IMR-90 (cell line): ENCODE measurements at regions not wholly inside any gene's neighbourhood (a gene's known extent, or its start where the extent isn't known, plus 50 kb on each side); places are given as distances from the start of the nearest gene placed in this dataset.

Experiments used
- ATAC-seq: fragments of 200-7000 bp; cut with Tn5 transposase; 2 replicates; pipeline ENCODE4 v1.9.1; 2020; ENCODE audit warnings: low read depth, mild to moderate bottlenecking, moderate library complexity
- BruUV-seq: library from RNA; stranded (reverse); fragments of 400-500 nt; replicated peaks from 2 replicates; lab custom pipeline; 2021; lab: Mats Ljungman, UMichigan
- CTCF ChIA-PET: fragments of 300-600 bp; formaldehyde crosslinking; extraction: SDS; loops from one replicate; lab custom pipeline; 2021; ENCODE audit warnings: antibody characterized with exemption; lab: Yijun Ruan, JAX
- POLR2A ChIA-PET: fragments of 300-600 bp; sonication (Branson Sonifier 250); formaldehyde crosslinking; loops from one replicate; lab custom pipeline; 2022; ENCODE audit warnings: antibody characterized with exemption; ENCODE audit not compliant: unreplicated experiment; lab: Charles Lee
- DNase-seq: peaks from one replicate; pipeline ENCODE4 v3.0.0; 2013
- H2AFZ ChIP-seq: replicated peaks from 2 replicates; pipeline ENCODE3; 2013; ENCODE audit warnings: low read length, mild to moderate bottlenecking; ENCODE audit not compliant: poor library complexity
- H2AK5ac ChIP-seq: 2 replicates; pipeline ENCODE4 v1.6.1; 2013; ENCODE audit warnings: low read depth, low read length, inconsistent platforms
- H2AK9ac ChIP-seq: replicated peaks from 2 replicates; pipeline ENCODE3; 2013; ENCODE audit warnings: mild to moderate bottlenecking, low read depth, low read length, moderate library complexity; ENCODE audit not compliant: poor library complexity
- H2BK120ac ChIP-seq: 2 replicates; pipeline ENCODE4 v1.6.1; 2013; ENCODE audit warnings: low read depth, low read length, inconsistent platforms
- H2BK15ac ChIP-seq: 3 replicates; pipeline ENCODE4 v1.6.1; 2013; ENCODE audit warnings: low read depth, low read length, inconsistent platforms
- H2BK20ac ChIP-seq: 2 replicates; pipeline ENCODE4 v1.6.1; 2013; ENCODE audit warnings: low read depth, mild to moderate bottlenecking, inconsistent platforms, low read length, moderate library complexity
- H2BK5ac ChIP-seq: 2 replicates; pipeline ENCODE4 v1.6.1; 2013; ENCODE audit warnings: mild to moderate bottlenecking, low read depth, low read length, inconsistent platforms; ENCODE audit not compliant: poor library complexity, severe bottlenecking
- H3K14ac ChIP-seq: replicated peaks from 2 replicates; pipeline ENCODE4 v1.6.1; 2013; ENCODE audit warnings: low read depth, low read length, inconsistent platforms
- H3K18ac ChIP-seq: 2 replicates; pipeline ENCODE4 v1.6.1; 2013; ENCODE audit warnings: low read depth, low read length, control low read depth
- H3K23ac ChIP-seq: 2 replicates; pipeline ENCODE4 v1.6.1; 2013; ENCODE audit warnings: low read depth, low read length, inconsistent platforms
- H3K27ac ChIP-seq: 2 replicates; pipeline ENCODE4 v1.5.1; 2013; ENCODE audit warnings: mild to moderate bottlenecking, control low read depth, low read length; ENCODE audit not compliant: insufficient read depth
- H3K27me3 ChIP-seq: 2 replicates; pipeline ENCODE4 v1.6.1; 2013; ENCODE audit warnings: low read length; ENCODE audit not compliant: control insufficient read depth, insufficient read depth
- H3K36me3 ChIP-seq: 2 replicates; pipeline ENCODE4 v1.6.1; 2013; ENCODE audit warnings: low read length, mixed read lengths; ENCODE audit not compliant: control insufficient read depth, insufficient read depth
- H3K4ac ChIP-seq: 2 replicates; pipeline ENCODE4 v1.6.1; 2013; ENCODE audit warnings: low read depth, low read length, inconsistent platforms
- H3K4me1 ChIP-seq: 2 replicates; pipeline ENCODE4 v1.6.1; 2013; ENCODE audit warnings: low read length, mixed read lengths; ENCODE audit not compliant: control insufficient read depth, insufficient read depth
- H3K4me2 ChIP-seq: 2 replicates; pipeline ENCODE4 v1.6.1; 2013; ENCODE audit warnings: low read depth, mild to moderate bottlenecking, control low read depth, low read length, moderate library complexity
- H3K4me3 ChIP-seq: 2 replicates; pipeline ENCODE4 v1.5.1; 2013; ENCODE audit warnings: low read depth, mild to moderate bottlenecking, control low read depth, low read length, moderate library complexity; ENCODE audit not compliant: insufficient read depth
- H3K56ac ChIP-seq: 2 replicates; pipeline ENCODE4 v1.6.1; 2013; ENCODE audit warnings: low read length, inconsistent platforms; ENCODE audit not compliant: insufficient read depth; ENCODE audit errors: extremely low read depth
- H3K79me1 ChIP-seq, 2 experiments: 2 replicates each; pipeline ENCODE4 v1.6.1; 2013; ENCODE audit warnings: low read length in 2 of 2, inconsistent platforms in 1 of 2, low read depth in 1 of 2
- H3K9ac ChIP-seq: 2 replicates; pipeline ENCODE4 v1.6.1; 2013; ENCODE audit warnings: low read depth, low read length, control low read depth
- H3K9me1 ChIP-seq: 2 replicates; pipeline ENCODE4 v1.6.1; 2013; ENCODE audit warnings: low read length, inconsistent platforms; ENCODE audit not compliant: insufficient read depth
- H3K9me3 ChIP-seq: 2 replicates; pipeline ENCODE4 v1.6.1; 2013; ENCODE audit warnings: low read length; ENCODE audit not compliant: control insufficient read depth, insufficient read depth
- H4K20me1 ChIP-seq: 2 replicates; pipeline ENCODE4 v1.6.1; 2013; ENCODE audit warnings: low read length, inconsistent platforms; ENCODE audit not compliant: insufficient read depth
- H4K5ac ChIP-seq: 2 replicates; pipeline ENCODE4 v1.6.1; 2013; ENCODE audit warnings: mild to moderate bottlenecking, low read depth, low read length, control low read depth
- H4K8ac ChIP-seq, 2 experiments: 2 replicates each; pipeline ENCODE4 v1.6.1; 2013; ENCODE audit warnings: low read depth in 2 of 2, low read length in 2 of 2, control low read depth in 1 of 2, inconsistent platforms in 1 of 2
- H4K91ac ChIP-seq: 2 replicates; pipeline ENCODE4 v1.6.1; 2013; ENCODE audit warnings: low read depth, low read length, inconsistent platforms; ENCODE audit not compliant: insufficient read depth
- ELK1 ChIP-seq: fragments of 150-350 bp; IDR thresholded peaks from 2 replicates; pipeline ENCODE4 v1.6.1; 2016; ENCODE audit warnings: low read depth, mild to moderate bottlenecking, low read length, moderate library complexity, borderline replicate concordance
- USF2 ChIP-seq: fragments of 150-350 bp; IDR thresholded peaks from 2 replicates; pipeline ENCODE4 v1.6.1; 2017; ENCODE audit warnings: mild to moderate bottlenecking, antibody characterized with exemption, low read length, low read depth
- WGBS, 2 experiments: methylation state at CpG; one replicate each; pipeline versions ENCODE4 v1.1.5 to v1.1.7; 2013; ENCODE audit warnings: missing lambda C conversion rate in 2 of 2; ENCODE audit not compliant: insufficient read length in 1 of 2; ENCODE audit errors: extremely low coverage in 2 of 2; 5-methylcytosine and 5-hydroxymethylcytosine counted together
- dilution Hi-C: fragments of 300-500 bp; cut with HindIII; formaldehyde crosslinking; loops from one replicate; pipeline ENCODE4 v1.14.3; 2018; ENCODE audit warnings: low sequenced_read_pairs; ENCODE audit not compliant: unreplicated experiment
- in situ Hi-C: fragments of 300-500 bp; cut with MboI; formaldehyde crosslinking; loops from 3 replicates; pipeline ENCODE4 v1.14.3; 2019; ENCODE audit warnings: low sequenced_read_pairs, inconsistent platforms, mixed read lengths
- intact Hi-C: fragments of 100-400 bp; cut with micrococcal nuclease; formaldehyde crosslinking; loops from 2 replicates; pipeline ENCODE4 v1.10.0; 2022

GRCh38 chr4:185880571-185880970 is 68.6 kb upstream of the SORBS2 start:
- no peak overlapping the region for H2AFZ ChIP-seq
- H3K9ac ChIP-seq: no peak overlapping the region
- WGBS, 2 experiments: 7% methylated on average over 2 of the region's 3 CpGs; no CpG with 5 or more reads in 1 of the 2 experiments
- no peak overlapping the region for H2BK5ac ChIP-seq
- peaks cover 11% of the 10 kb centered on the region for H3K27me3 ChIP-seq
- intact Hi-C loops: no loop called here
- H3K9me1 ChIP-seq: no peaks in the 10 kb centered on the region
- in situ Hi-C loops: no loop called here
- no peak overlapping the region for H2AK9ac ChIP-seq
- DNase-seq (no peak), ATAC-seq (no peak)
- no peak overlapping the region for H4K5ac ChIP-seq
- H4K20me1 ChIP-seq: no peaks in the 10 kb centered on the region
- no peak overlapping the region for H2BK120ac ChIP-seq
- dilution Hi-C loops: no loop called here
- no peak overlapping the region for H4K8ac ChIP-seq
- no peak overlapping the region for H3K23ac ChIP-seq
- no peak overlapping the region for H3K56ac ChIP-seq
- H2AK5ac ChIP-seq: no peak overlapping the region
- TF ChIP-seq ELK1 (no peak), USF2 (no peak)
- no peak overlapping the region for H3K27ac ChIP-seq
- BruUV-seq: no TSS peak
- ChIA-PET POLR2A (no interaction called here), CTCF (no interaction called here)
- H3K79me1 ChIP-seq: no peaks in the 10 kb centered on the region
- no peaks in the 10 kb centered on the region for H3K9me3 ChIP-seq
- H3K18ac ChIP-seq: no peak overlapping the region
- no peak overlapping the region for H3K14ac ChIP-seq
- no peak overlapping the region for H4K91ac ChIP-seq
- H2BK15ac ChIP-seq: no peak overlapping the region
- H3K4me2 ChIP-seq: no peak overlapping the region
- H3K4me1 ChIP-seq: no peaks in the 10 kb centered on the region
- H3K4me3 ChIP-seq: no peak overlapping the region
- no peak overlapping the region for H2BK20ac ChIP-seq
- H3K36me3 ChIP-seq: no peaks in the 10 kb centered on the region
- H3K4ac ChIP-seq: no peak overlapping the region
